ENCODE measurements at regions not wholly inside any gene's neighbourhood (a gene's known extent, or its start where the extent isn't known, plus 50 kb on each side); places are given as distances from the start of the nearest gene placed in this dataset.

GRCh38 chr12:28878629-28879028, 270.4 kb upstream of the FAR2 start:
- no peak for FAIRE-seq
- TF ChIP-seq CTCF (IDR thresholded peaks at IDR 0.05; ENCODE audit: insufficient read depth, low read length, severe bottlenecking), result no peak

GRCh38 chr12:28879379-28879778, 269.7 kb upstream of the FAR2 start:
- Histone ChIP-seq H3K27me3 (ENCODE audit: control insufficient read depth, insufficient read depth, low read length) (no peaks in the 10 kb centered on the region), H3K4me3 (ENCODE audit: low read depth, low read length) (no peak overlapping the region), H3K36me3 (ENCODE audit: control insufficient read depth, insufficient read depth, low read length) (no peaks in the 10 kb centered on the region)
- FAIRE-seq, result no peak
- no peak for TF ChIP-seq CTCF (IDR thresholded peaks at IDR 0.05; ENCODE audit: insufficient read depth, low read length, severe bottlenecking)
- DNase-seq (ENCODE audit: low read depth), result peak; percentile 25

More at GRCh38 chr12:28878629-28879028, 270.4 kb upstream of the FAR2 start:
- Histone ChIP-seq H3K27me3 (ENCODE audit: control insufficient read depth, insufficient read depth, low read length) (no peaks in the 10 kb centered on the region), H3K36me3 (ENCODE audit: control insufficient read depth, insufficient read depth, low read length) (no peaks in the 10 kb centered on the region), H3K4me3 (ENCODE audit: low read depth, low read length) (no peak overlapping the region)
- DNase-seq (ENCODE audit: low read depth), result no peak

- no peak for TF ChIP-seq CTCF (IDR thresholded peaks at IDR 0.05; ENCODE audit: insufficient read depth, low read length, severe bottlenecking)
- no peak for FAIRE-seq
- Histone ChIP-seq H3K36me3 (ENCODE audit: control insufficient read depth, insufficient read depth, low read length) (no peaks in the 10 kb centered on the region), H3K4me3 (ENCODE audit: low read depth, low read length) (no peak overlapping the region), H3K27me3 (ENCODE audit: control insufficient read depth, insufficient read depth, low read length) (no peaks in the 10 kb centered on the region)
- DNase-seq (ENCODE audit: low read depth), result peak; percentile 77
These were observed 266.6 kb upstream of the FAR2 start for GRCh38 chr12:28882444-28882843.

- H3K4me3 ChIP-seq (ENCODE audit: low read depth, low read length), result no peak overlapping the region
- no peaks in the 10 kb centered on the region for H3K27me3 ChIP-seq (ENCODE audit: control insufficient read depth, insufficient read depth, low read length)
- DNase-seq (ENCODE audit: low read depth) (no peak), FAIRE-seq (no peak)
- H3K36me3 ChIP-seq (ENCODE audit: control insufficient read depth, insufficient read depth, low read length), result no peaks in the 10 kb centered on the region
- no peak for TF ChIP-seq CTCF (IDR thresholded peaks at IDR 0.05; ENCODE audit: insufficient read depth, low read length, severe bottlenecking)
These were observed 265.6 kb upstream of the FAR2 start for GRCh38 chr12:28883406-28883997.

GRCh38 chr12:28884904-28885679, 264.0 kb upstream of the FAR2 start:
- H3K4me3 ChIP-seq (ENCODE audit: low read depth, low read length), result no peak overlapping the region
- TF ChIP-seq CTCF (IDR thresholded peaks at IDR 0.05; ENCODE audit: insufficient read depth, low read length, severe bottlenecking), result no peak

More at GRCh38 chr12:28884904-28885679, 264.0 kb upstream of the FAR2 start:
- H3K27me3 ChIP-seq (ENCODE audit: control insufficient read depth, insufficient read depth, low read length), result no peaks in the 10 kb centered on the region
- no peak for DNase-seq (ENCODE audit: low read depth)
- H3K36me3 ChIP-seq (ENCODE audit: control insufficient read depth, insufficient read depth, low read length), result no peaks in the 10 kb centered on the region
- no peak for FAIRE-seq

Measured in bronchial epithelial cell (primary cell).